Activated CD4-positive, alpha-beta T cell treated with anti-CD3 and anti-CD28 coated beads, Interleukin-2, amount 10 ng/mL, durations not matched to agents 24 days and 14 days (primary cell): ENCODE measurements at regions not wholly inside any gene's neighbourhood (a gene's known extent, or its start where the extent isn't known, plus 50 kb on each side); places are given as distances from the start of the nearest gene placed in this dataset.
"Not testable (repeated sequence)": the region's sequence is repeated elsewhere in the genome, so short reads cannot be mapped to it uniquely, and the experiment has no call there.

Experiments used
- DNase-seq: peaks from one replicate; pipeline ENCODE4 v3.0.0; 2022
- H3K27ac Mint-ChIP-seq: one replicate; pipeline ENCODE4 v1.8.0; 2022; ENCODE audit warnings: mild to moderate bottlenecking, mixed read lengths
- H3K27me3 Mint-ChIP-seq: one replicate; pipeline ENCODE4 v1.8.0; 2022; ENCODE audit warnings: mixed read lengths
- H3K36me3 Mint-ChIP-seq: one replicate; pipeline ENCODE4 v1.8.0; 2022; ENCODE audit warnings: low read depth, mild to moderate bottlenecking, mixed read lengths
- H3K4me1 Mint-ChIP-seq: one replicate; pipeline ENCODE4 v1.8.0; 2021; ENCODE audit warnings: mixed read lengths
- H3K4me3 Mint-ChIP-seq: one replicate; pipeline ENCODE4 v1.8.0; 2022; ENCODE audit warnings: mild to moderate bottlenecking, moderate library complexity, mixed read lengths
- H3K9me3 Mint-ChIP-seq: one replicate; pipeline ENCODE4 v1.8.0; 2021; ENCODE audit warnings: mixed read lengths
- intact Hi-C: fragments of 100-400 bp; cut with micrococcal nuclease; formaldehyde crosslinking; loops from one replicate; pipeline ENCODE4 v1.15.1; 2023

DNA sequence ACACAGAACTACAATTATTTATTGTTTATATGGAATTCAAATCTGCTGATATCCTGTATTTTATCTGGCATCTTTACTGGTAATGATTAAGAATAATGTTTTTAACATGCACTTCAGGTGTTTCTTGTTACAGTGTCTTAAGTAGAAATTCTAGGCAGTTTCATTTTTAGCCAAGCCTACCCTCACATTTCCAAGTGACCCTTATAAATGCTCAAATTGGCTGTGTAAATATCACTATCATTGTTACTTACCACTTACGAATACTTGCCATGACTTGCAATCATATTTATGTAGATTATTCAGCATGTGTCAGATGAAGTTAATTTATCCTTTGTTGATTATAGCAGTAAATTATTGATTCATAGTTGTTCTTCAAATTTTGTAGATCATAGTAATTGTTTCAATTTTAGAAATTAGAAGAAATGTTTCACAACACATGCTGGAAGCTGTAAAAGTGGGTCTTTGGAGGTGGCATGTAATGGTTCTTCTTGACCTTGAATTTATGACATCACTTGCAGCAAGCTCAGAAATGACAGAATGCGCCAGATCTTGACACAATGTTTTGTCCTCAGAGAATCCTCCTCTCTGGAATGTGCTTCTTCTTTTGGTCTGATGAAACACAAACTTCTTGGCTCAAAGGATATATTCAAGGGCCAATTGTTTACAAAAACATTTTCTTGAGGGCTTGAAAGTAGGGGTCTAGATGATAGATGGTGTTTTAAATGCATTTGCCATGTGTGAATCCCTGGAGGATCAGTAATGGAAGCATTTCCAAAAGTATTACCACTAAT is 471.8 kb downstream of the COL12A1 start:
- Mint-ChIP-seq H3K9me3 (peaks cover 3% of the 10 kb centered on the region), H3K36me3 (no peaks in the 10 kb centered on the region), H3K4me1 (no peaks in the 10 kb centered on the region), H3K4me3 (no peak overlapping the region), H3K27ac (no peak overlapping the region), H3K27me3 (no peaks in the 10 kb centered on the region)
- no peak for DNase-seq
- intact Hi-C loops = no loop called here

- H3K27ac Mint-ChIP-seq = no peak overlapping the region
- peaks cover 3% of the 10 kb centered on the region for H3K9me3 Mint-ChIP-seq
- no peaks in the 10 kb centered on the region for H3K36me3 Mint-ChIP-seq
- DNase-seq = no peak
- intact Hi-C loops = no loop called here
- no peak overlapping the region for H3K4me3 Mint-ChIP-seq
- no peaks in the 10 kb centered on the region for H3K4me1 Mint-ChIP-seq
- no peaks in the 10 kb centered on the region for H3K27me3 Mint-ChIP-seq
Measured at GRCh38 chr6:74731931-74732330, 473.9 kb downstream of the COL12A1 start.

GRCh38 chr6:74731204-74731603 is 474.6 kb downstream of the COL12A1 start:
- intact Hi-C loops = no loop called here
- Mint-ChIP-seq H3K27me3 (no peaks in the 10 kb centered on the region), H3K36me3 (no peaks in the 10 kb centered on the region), H3K4me3 (no peak overlapping the region), H3K9me3 (peaks cover 3% of the 10 kb centered on the region), H3K27ac (no peak overlapping the region), H3K4me1 (no peaks in the 10 kb centered on the region)
- DNase-seq = no peak

GRCh38 chr6:74720923-74721322 is 484.9 kb downstream of the COL12A1 start:
- Mint-ChIP-seq H3K9me3 (no peaks in the 10 kb centered on the region), H3K27ac (no peak overlapping the region), H3K36me3 (no peaks in the 10 kb centered on the region), H3K4me3 (no peak overlapping the region), H3K27me3 (no peaks in the 10 kb centered on the region), H3K4me1 (no peaks in the 10 kb centered on the region)
- intact Hi-C loops = no loop called here
- DNase-seq = no peak

- no peaks in the 10 kb centered on the region for H3K4me1 Mint-ChIP-seq
- no peaks in the 10 kb centered on the region for H3K27me3 Mint-ChIP-seq
- no peaks in the 10 kb centered on the region for H3K36me3 Mint-ChIP-seq
- intact Hi-C loops = no loop called here
- no peaks in the 10 kb centered on the region for H3K9me3 Mint-ChIP-seq
- no peak overlapping the region for H3K4me3 Mint-ChIP-seq
- H3K27ac Mint-ChIP-seq = no peak overlapping the region
- DNase-seq = no peak
Measured at GRCh38 chr6:74717591-74717990, 488.3 kb downstream of the COL12A1 start.

GRCh38 chr6:74715355-74716085 is 490.3 kb downstream of the COL12A1 start:
- Mint-ChIP-seq H3K4me3 (no peak overlapping the region), H3K27me3 (no peaks in the 10 kb centered on the region), H3K4me1 (no peaks in the 10 kb centered on the region), H3K36me3 (no peaks in the 10 kb centered on the region), H3K9me3 (no peaks in the 10 kb centered on the region), H3K27ac (no peak overlapping the region)
- intact Hi-C loops = no loop called here
- no peak for DNase-seq

DNA sequence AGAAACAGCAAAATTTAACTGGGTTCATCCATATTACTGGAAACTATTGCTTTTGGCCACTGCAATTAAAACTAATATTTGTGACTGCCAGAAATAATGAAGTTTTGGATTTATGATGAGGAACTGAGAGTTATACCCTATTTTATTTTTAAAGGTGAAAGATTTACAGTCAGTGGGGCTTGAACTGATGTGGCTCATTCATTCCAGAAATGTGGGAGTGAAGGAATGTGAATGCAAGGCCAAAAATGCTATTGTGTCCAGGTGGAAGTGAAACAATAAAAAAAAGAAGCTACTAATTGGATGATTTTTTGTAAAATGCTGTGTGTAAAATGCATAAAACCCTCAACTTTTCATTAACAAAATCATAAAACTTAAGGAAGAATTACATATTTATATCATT is 491.9 kb downstream of the COL12A1 start:
- no peak for DNase-seq
- intact Hi-C loops = no loop called here
- H3K9me3 Mint-ChIP-seq = no peaks in the 10 kb centered on the region
- H3K4me1 Mint-ChIP-seq = no peaks in the 10 kb centered on the region
- H3K4me3 Mint-ChIP-seq = no peak overlapping the region
- no peak overlapping the region for H3K27ac Mint-ChIP-seq
- no peaks in the 10 kb centered on the region for H3K36me3 Mint-ChIP-seq
- H3K27me3 Mint-ChIP-seq = no peaks in the 10 kb centered on the region

DNA sequence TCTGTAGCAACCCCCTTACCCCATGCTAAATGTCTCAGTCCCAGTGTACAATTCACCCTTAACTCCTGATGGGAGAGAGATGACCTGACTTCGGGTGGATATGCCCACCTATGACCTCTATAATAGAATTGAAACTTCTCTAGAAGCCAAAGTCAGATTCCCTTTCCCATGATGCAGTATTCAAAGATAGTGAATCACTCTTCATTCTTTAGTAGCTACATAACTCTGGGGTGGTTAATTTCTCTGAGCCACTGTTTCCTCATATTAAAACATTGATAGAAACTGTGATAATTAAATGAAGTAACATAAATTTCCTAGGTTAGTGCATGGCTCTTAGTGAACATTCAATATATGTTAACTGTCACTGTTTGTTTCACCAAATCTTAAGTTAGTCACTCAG is 500.4 kb downstream of the COL12A1 start:
- Mint-ChIP-seq H3K9me3 (no peaks in the 10 kb centered on the region), H3K36me3 (no peaks in the 10 kb centered on the region)
- intact Hi-C loops = no loop called here

DNA sequence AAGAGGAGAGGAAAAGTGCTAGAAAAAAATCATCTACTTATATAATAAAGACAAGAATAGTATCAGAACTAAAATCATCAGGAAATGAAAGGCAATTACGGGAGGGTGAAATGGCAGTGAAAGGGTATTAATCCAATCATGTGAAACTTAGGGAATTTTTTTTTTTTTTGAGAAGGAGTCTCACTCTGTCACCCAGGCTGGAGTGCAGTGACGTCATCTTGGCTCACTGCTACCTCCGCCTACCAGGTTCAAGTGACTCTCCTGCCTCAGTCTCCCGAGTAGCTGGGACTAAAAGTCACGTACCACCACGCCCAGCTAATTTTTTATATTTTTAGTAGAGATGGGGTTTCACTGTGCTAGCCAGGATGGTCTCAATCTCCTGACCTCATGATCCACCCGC is 501.3 kb downstream of the COL12A1 start:
- intact Hi-C loops, H3K27ac Mint-ChIP-seq, H3K27me3 Mint-ChIP-seq, H3K36me3 Mint-ChIP-seq, H3K9me3 Mint-ChIP-seq, DNase-seq, H3K4me1 Mint-ChIP-seq, H3K4me3 Mint-ChIP-seq: not testable (repeated sequence)

More for the DNA sequence above, 500.4 kb downstream of the COL12A1 start:
- Mint-ChIP-seq H3K27me3 (no peaks in the 10 kb centered on the region), H3K4me3 (no peak overlapping the region), H3K27ac (no peak overlapping the region), H3K4me1 (no peaks in the 10 kb centered on the region)
- no peak for DNase-seq

- no peaks in the 10 kb centered on the region for H3K27me3 Mint-ChIP-seq
- no peak overlapping the region for H3K27ac Mint-ChIP-seq
- no peaks in the 10 kb centered on the region for H3K9me3 Mint-ChIP-seq
- H3K36me3 Mint-ChIP-seq = no peaks in the 10 kb centered on the region
- H3K4me1 Mint-ChIP-seq = no peaks in the 10 kb centered on the region
- DNase-seq = no peak
- no peak overlapping the region for H3K4me3 Mint-ChIP-seq
- intact Hi-C loops = no loop called here
Measured at GRCh38 chr6:74690365-74690764, 515.5 kb downstream of the COL12A1 start.

DNA sequence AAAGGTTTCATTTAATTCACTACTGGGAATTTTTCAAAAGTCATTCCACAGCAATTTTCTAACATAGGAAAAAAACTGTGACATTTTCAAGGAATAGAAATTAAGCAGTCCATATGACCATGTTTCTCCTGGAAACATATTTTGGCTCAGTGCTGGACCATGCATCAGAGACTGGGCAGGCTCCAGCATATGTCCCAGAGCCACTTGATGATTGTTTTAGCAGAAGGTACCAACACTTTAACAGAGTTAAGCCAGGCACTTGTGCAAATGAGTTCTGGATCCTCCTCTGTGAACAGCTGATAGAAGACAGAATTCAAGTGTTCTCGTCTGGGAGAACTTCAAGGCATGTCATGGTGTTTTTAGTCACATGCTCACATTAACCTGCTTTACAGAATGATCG is 516.3 kb downstream of the COL12A1 start:
- Mint-ChIP-seq H3K27me3 (no peaks in the 10 kb centered on the region), H3K9me3 (no peaks in the 10 kb centered on the region), H3K27ac (no peak overlapping the region), H3K4me1 (no peaks in the 10 kb centered on the region), H3K36me3 (no peaks in the 10 kb centered on the region), H3K4me3 (no peak overlapping the region)
- intact Hi-C loops = no loop called here
- DNase-seq = no peak

DNA sequence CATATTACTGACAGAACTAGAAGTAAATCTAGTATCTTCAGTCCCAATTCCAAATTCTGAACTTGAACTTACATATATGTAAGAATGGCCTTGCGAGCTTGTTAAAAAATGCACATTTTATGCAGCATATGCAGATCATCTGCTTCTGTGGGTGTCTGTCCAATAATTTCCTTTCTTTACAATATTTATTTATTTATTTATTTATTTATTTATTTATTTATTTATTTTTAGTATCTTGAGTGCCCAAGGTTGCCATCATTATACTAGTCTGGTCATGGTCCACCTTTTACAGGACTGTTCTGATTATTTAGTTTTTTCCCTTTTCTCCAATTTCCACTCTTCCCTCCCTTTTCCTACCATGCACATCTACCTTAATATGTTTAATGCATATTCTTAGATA is 528.4 kb downstream of the COL12A1 start:
- peaks cover 3% of the 10 kb centered on the region for H3K9me3 Mint-ChIP-seq
- no peak for DNase-seq
- no peak overlapping the region for H3K27ac Mint-ChIP-seq
- intact Hi-C loops = no loop called here
- H3K4me3 Mint-ChIP-seq = no peak overlapping the region
- H3K4me1 Mint-ChIP-seq = no peaks in the 10 kb centered on the region
- H3K27me3 Mint-ChIP-seq = no peaks in the 10 kb centered on the region
- H3K36me3 Mint-ChIP-seq = no peaks in the 10 kb centered on the region

DNA sequence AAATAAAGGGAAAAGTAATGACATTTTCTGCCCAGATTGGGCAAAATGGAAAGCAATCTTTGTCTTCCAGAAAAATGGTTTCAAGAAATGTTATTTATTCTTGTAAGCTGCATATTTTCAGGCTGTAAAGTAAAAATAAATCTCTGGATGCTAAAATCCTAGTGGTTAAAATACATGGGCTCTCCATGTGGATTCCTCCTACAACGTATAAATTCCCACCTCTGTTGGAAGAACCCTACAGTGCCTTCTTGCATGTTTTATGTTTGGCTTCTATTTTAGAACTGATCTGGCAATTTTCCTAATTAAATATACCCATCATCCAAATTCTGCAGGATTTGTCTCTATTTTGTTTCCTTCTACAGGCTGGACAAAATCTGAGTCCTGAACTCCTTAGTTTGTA is 528.9 kb downstream of the COL12A1 start:
- intact Hi-C loops = no loop called here
- no peak overlapping the region for H3K27ac Mint-ChIP-seq
- H3K4me1 Mint-ChIP-seq = no peaks in the 10 kb centered on the region
- no peaks in the 10 kb centered on the region for H3K36me3 Mint-ChIP-seq
- H3K4me3 Mint-ChIP-seq = no peak overlapping the region
- H3K27me3 Mint-ChIP-seq = no peaks in the 10 kb centered on the region
- no peak for DNase-seq
- H3K9me3 Mint-ChIP-seq = peaks cover 3% of the 10 kb centered on the region

- intact Hi-C loops = no loop called here
- no peaks in the 10 kb centered on the region for H3K4me1 Mint-ChIP-seq
Measured at GRCh38 chr6:74674377-74674776, 531.5 kb downstream of the COL12A1 start.

More at GRCh38 chr6:74674377-74674776, 531.5 kb downstream of the COL12A1 start:
- Mint-ChIP-seq H3K4me3 (no peak overlapping the region), H3K9me3 (no peaks in the 10 kb centered on the region), H3K27me3 (no peaks in the 10 kb centered on the region), H3K36me3 (no peaks in the 10 kb centered on the region), H3K27ac (no peak overlapping the region)
- DNase-seq = no peak
